HFFc6 (cell line): ENCODE measurements at regions not wholly inside any gene's neighbourhood (a gene's known extent, or its start where the extent isn't known, plus 50 kb on each side); places are given as distances from the start of the nearest gene placed in this dataset.

Source experiments
- DNase-seq: peaks from one replicate; pipeline ENCODE4 v3.0.0-alpha.2; 2018
- H3K27ac Mint-ChIP-seq: 2 replicates; pipeline ENCODE4 v1.8.0; 2020; ENCODE audit warnings: mild to moderate bottlenecking, mixed read lengths
- H3K27me3 Mint-ChIP-seq: 2 replicates; pipeline ENCODE4 v1.8.0; 2021; ENCODE audit warnings: mild to moderate bottlenecking, moderate library complexity, mixed read lengths; ENCODE audit not compliant: insufficient read depth
- H3K36me3 Mint-ChIP-seq: 2 replicates; pipeline ENCODE4 v1.8.0; 2021; ENCODE audit warnings: low read depth, mixed read lengths
- H3K4me1 Mint-ChIP-seq: 2 replicates; pipeline ENCODE4 v1.8.0; 2020; ENCODE audit warnings: low read depth, mixed read lengths
- H3K4me3 Mint-ChIP-seq: 2 replicates; pipeline ENCODE4 v1.8.0; 2020; ENCODE audit warnings: mild to moderate bottlenecking, moderate library complexity, mixed read lengths
- H3K9me3 Mint-ChIP-seq: 2 replicates; pipeline ENCODE4 v1.8.0; 2020; ENCODE audit warnings: mild to moderate bottlenecking, mixed read lengths
- CTCF ChIP-seq: fragments of 200-600 bp; sonication (generic); IDR thresholded peaks from 2 replicates; pipeline ENCODE4 v1.5.0; 2021; ENCODE audit warnings: antibody characterized with exemption, mild to moderate bottlenecking

DNA sequence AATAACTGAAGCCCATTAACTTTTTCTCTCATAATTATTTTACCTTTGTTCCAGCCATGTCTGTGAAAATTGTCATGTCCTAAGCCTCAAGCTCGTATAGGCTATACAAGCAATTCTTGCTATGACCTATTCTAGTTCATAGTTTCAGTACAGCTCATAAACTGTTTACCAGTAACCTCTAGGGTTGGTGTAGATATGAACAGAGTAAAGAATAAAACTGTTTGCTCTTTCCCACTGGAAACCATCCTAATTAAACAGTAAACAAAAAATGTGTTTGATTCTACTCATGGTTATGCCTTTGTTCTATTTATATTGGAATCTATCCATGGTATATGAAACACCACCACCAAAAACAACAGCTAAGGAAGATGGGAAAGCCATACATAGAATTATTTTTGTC, 1444.0 kb upstream of the PCDH7 start:
- TF ChIP-seq CTCF = no peak
- no peak overlapping the region for H3K27ac Mint-ChIP-seq
- peaks cover 10% of the 10 kb centered on the region; the same call in 1 of the 2 replicates for H3K9me3 Mint-ChIP-seq
- no peaks in the 10 kb centered on the region for H3K27me3 Mint-ChIP-seq
- DNase-seq = no peak
- peaks cover 22% of the 10 kb centered on the region; the same call in 1 of the 2 replicates for H3K36me3 Mint-ChIP-seq
- H3K4me1 Mint-ChIP-seq = peaks cover 46% of the 10 kb centered on the region
- no peak overlapping the region for H3K4me3 Mint-ChIP-seq

DNA sequence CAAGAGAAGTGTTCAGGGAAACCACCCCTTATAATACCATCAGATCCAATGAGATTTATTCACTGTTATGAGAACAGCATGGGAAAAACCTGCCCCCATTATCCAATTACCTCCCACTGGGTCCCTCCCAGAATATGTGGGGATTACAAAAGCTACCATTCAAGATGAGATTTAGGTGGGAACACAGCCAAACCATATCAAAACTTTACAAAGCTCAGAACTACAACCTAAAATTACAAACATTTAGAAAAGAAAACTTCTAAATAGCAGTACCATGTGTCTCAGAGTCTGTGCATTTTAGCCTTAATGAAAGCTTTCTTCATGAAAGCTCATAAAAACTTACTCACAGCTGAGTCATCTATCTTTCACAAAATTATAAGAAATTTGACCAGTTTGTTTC, 1442.8 kb upstream of the PCDH7 start:
- peaks cover 10% of the 10 kb centered on the region; the same call in 1 of the 2 replicates for H3K9me3 Mint-ChIP-seq
- no peak overlapping the region for H3K4me3 Mint-ChIP-seq
- peak; percentile 71 for DNase-seq
- no peak for TF ChIP-seq CTCF
- peaks cover 18% of the 10 kb centered on the region for H3K36me3 Mint-ChIP-seq
- peak overlapping the region; percentile 56 for H3K27ac Mint-ChIP-seq
- H3K4me1 Mint-ChIP-seq = peaks cover 47% of the 10 kb centered on the region
- no peaks in the 10 kb centered on the region for H3K27me3 Mint-ChIP-seq

GRCh38 chr4:29278585-29278984, 1441.6 kb upstream of the PCDH7 start:
- Mint-ChIP-seq H3K4me1 (peaks cover 48% of the 10 kb centered on the region), H3K4me3 (peak overlapping the region; percentile 80), H3K36me3 (peaks cover 16% of the 10 kb centered on the region), H3K9me3 (peaks cover 10% of the 10 kb centered on the region; the same call in 1 of the 2 replicates), H3K27ac (peak overlapping the region; percentile 87), H3K27me3 (no peaks in the 10 kb centered on the region)
- no peak for TF ChIP-seq CTCF
- DNase-seq = peak; percentile 66

DNA sequence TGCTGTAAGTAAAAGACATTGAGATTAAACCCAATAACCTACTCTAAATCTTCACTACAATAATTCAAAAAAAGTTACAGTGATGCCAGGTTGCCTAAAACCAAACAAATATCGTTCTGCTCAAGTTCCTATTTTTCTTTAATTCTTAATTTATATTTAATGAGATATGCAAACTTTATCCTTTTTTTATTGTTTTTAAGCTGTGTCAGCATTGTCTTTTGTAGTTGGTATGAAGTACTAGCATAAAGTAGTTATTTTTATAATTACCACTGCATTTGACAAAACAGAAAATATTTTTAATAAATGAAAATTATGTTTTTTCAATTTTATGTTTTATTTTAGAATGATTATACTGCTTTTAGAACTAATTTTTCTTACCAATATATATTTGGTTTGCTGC, 1431.1 kb upstream of the PCDH7 start:
- H3K36me3 Mint-ChIP-seq = peaks cover 8% of the 10 kb centered on the region; the same call in 1 of the 2 replicates
- H3K4me3 Mint-ChIP-seq = no peak overlapping the region
- no peaks in the 10 kb centered on the region for H3K9me3 Mint-ChIP-seq
- no peak for DNase-seq
- no peak for TF ChIP-seq CTCF
- no peak overlapping the region for H3K27ac Mint-ChIP-seq
- peaks cover 3% of the 10 kb centered on the region; the same call in 1 of the 2 replicates for H3K27me3 Mint-ChIP-seq
- peaks cover under 1% of the 10 kb centered on the region; the same call in 1 of the 2 replicates for H3K4me1 Mint-ChIP-seq

GRCh38 chr4:29295280-29295679, 1424.9 kb upstream of the PCDH7 start:
- Mint-ChIP-seq H3K27me3 (no peaks in the 10 kb centered on the region), H3K9me3 (no peaks in the 10 kb centered on the region), H3K4me1 (peaks cover 23% of the 10 kb centered on the region), H3K36me3 (peaks cover 8% of the 10 kb centered on the region; the same call in 1 of the 2 replicates), H3K4me3 (no peak overlapping the region), H3K27ac (0 out of 2 replicates have a peak overlapping the region, but pooled peaks have one; percentile 28)
- DNase-seq = no peak
- no peak for TF ChIP-seq CTCF

- peaks cover 18% of the 10 kb centered on the region for H3K4me1 Mint-ChIP-seq
- no peak for TF ChIP-seq CTCF
- DNase-seq = no peak
- no peak overlapping the region for H3K27ac Mint-ChIP-seq
- no peaks in the 10 kb centered on the region for H3K27me3 Mint-ChIP-seq
- H3K9me3 Mint-ChIP-seq = no peaks in the 10 kb centered on the region
- H3K4me3 Mint-ChIP-seq = no peak overlapping the region
- H3K36me3 Mint-ChIP-seq = peaks cover 5% of the 10 kb centered on the region; the same call in 1 of the 2 replicates
Measured at GRCh38 chr4:29304595-29304994, 1415.6 kb upstream of the PCDH7 start.
